Activated CD4-positive, alpha-beta T cell treated with anti-CD3 and anti-CD28 coated beads, Interleukin-2, amount 50 U/mL, for 16 hours (primary cell): ENCODE measurements at regions not wholly inside any gene's neighbourhood (a gene's known extent, or its start where the extent isn't known, plus 50 kb on each side); places are given as distances from the start of the nearest gene placed in this dataset.

Source experiments
- DNase-seq: peaks from one replicate; pipeline ENCODE4 v3.0.0-alpha.2; 2020

DNA sequence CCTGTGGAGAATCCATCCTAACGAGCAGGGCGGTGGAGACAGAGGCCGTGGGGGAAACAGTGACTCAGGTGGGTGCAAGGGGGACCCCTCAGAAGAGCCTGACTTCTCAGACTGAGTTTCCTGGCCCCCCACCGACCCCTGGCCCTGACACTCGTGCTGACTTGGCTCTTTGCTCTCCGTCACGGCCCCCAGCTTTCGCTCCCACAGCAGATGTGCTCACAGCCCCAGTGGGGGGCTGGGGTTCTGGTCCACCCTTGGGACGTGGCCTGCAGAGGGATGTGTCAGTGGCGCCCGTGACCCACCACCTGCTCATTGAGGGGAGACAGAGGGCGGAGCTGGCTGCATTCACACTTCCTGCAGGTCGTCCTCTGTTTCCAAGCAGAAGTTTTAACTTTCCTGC, 62.9 kb upstream of the IRX4 start:
- no peak for DNase-seq

DNA sequence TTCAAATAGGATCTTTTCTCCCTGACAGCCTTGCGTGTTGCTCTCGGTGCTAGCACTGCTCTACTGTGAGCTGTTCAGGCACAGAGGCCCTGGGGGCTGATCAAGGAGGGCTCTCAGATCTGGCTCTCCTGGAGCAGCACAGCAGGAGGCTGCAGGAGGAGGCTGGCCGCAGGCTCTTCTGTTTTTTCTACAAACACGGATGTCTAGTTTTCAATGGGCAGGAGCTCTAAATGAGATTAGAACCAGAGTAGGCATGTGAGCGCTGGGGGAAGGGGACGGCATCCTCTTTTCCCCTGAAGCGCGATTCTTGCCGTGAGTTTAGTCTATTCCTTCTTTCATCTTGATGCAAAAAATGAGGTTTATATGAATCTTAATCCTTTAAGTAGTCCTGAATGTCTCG, 61.7 kb upstream of the IRX4 start:
- no peak for DNase-seq

DNA sequence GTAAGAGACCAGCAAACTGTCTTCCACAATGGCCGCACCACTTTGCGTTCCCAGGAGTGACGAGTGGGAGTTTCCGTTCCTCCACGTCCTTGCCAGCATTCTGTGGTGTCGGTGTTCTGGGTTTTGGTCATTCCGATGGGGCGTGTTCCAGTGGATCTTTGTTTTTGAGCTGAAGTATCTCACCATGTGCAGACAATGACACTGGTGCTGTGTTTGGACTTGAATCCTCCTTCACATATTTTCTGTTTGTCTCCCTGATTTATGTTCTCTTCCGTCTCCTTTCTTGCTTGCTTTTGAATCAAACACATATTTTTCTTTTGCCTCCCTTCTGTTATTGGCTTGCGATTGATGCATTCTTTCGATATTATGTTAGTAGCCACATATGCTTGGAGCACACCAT, 60.8 kb upstream of the IRX4 start:
- DNase-seq: no peak

- DNase-seq: no peak
These were observed 59.9 kb upstream of the IRX4 start for GRCh38 chr5:1942630-1943029.

GRCh38 chr5:1942158-1942557, 59.4 kb upstream of the IRX4 start:
- no peak for DNase-seq

DNA sequence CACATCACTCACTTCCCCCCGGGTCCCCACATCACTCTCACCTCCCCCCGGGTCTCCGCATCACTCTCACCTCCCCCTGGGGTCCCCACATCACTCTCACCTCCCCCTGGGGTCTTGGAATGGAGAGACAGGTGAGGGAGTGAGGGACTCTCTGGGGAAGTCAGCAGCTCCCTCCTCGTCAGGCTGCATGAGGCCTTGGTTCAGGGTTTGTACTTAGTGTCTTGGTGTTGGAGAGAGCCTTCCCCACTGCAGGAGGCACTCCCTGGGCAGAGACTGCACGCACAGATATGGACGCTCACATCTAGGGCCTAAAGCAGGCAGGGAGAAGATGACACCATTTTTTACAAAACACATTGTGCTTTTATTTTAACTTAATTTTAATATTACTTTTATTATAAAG, 56.5 kb upstream of the IRX4 start:
- DNase-seq: no peak

GRCh38 chr5:1938310-1939000, 55.7 kb upstream of the IRX4 start:
- DNase-seq: no peak

DNA sequence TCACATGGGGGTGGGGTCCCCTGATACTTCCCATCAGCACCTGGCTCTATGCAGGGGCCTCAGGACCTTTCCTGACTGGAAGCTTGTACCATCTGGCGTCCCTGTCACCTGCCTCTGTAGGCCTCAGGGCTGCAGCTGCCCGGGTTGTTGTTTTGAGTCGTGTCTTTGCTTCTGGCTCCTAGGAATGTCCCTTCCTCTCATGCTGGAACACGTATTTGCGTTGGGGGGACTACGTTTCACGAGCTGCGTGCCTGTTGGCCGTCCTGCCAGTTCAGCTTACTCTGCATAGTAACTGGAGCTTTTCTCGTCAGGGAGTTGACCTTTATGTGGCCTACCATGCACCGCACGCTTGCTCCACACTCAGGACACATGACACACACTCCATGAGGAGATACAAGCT, 54.9 kb upstream of the IRX4 start:
- no peak for DNase-seq

DNA sequence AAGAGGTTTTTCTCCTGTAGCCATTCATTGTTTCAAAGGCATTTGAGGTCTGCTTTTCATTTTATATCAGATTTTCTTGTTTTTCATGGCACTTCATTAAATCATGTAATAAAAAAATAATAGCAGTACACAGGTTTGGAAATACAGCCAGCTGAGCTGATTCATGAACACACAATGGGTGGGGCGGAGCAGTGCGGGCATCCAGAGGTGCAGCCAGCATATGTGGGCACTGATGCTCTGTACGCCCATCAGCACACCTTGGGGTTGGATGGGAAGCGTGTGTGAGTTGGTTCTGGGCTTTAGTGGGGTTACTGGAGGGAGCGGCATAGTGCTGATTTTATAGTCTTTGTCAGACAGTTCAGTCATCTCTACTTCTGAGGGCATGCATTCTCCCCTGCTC, 54.2 kb upstream of the IRX4 start:
- DNase-seq: no peak

DNA sequence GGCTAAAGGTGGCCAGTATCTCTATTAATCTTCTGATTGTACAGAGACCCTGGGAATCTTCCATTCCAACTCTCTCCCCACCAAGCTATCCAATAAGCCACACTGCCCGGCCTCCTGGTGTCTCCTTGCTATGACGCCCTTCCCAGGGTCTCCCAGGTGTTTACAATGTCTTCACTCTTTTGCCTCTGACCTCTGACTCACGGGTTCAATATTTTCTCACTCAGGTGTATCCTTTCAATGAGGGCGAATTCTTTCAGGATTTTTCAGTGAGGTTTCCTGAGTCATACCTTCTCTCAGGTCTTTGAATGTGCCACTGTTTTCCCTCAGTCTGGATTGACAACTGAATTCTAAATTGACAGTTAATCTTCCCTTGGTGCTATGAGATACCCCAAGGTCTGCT, 53.7 kb upstream of the IRX4 start:
- no peak for DNase-seq

- DNase-seq: no peak
These were observed 52.2 kb upstream of the IRX4 start for GRCh38 chr5:1934801-1935429.

GRCh38 chr5:1934056-1934394, 51.3 kb upstream of the IRX4 start:
- DNase-seq: no peak

DNA sequence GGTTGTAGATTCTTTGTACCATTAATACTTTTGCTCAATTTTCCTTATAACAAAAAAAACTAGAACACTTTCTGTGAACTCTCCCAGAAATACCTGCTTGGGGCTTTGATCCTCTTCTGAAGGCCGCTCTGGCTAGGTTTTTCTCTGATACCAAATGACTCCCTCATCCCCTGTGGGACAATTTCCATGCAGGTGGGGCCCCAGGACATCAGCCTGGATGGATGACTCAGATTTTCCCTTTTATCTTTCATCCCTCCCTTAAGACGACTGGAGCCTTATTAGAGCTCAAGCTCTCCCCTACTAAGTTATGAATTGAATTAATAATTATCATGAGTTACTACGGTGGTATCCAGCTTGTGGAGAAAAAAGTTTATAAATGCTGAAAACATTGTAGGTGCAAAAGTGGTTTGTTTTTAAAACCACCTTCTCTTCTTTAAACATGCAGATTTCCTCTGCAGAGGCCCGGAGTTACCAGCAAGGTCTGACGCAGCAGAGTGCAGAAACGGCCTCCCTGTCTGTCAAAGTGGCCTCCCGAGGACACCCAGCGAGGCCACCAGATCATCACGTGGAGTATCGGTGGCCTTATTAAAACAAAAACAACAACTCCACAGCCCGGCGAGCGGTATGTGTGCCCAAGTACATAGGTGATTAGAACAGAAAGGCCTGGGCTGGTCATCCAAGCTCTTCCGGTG, 50.8 kb upstream of the IRX4 start:
- no peak for DNase-seq
